Chondrocyte (in vitro differentiated cells): ENCODE measurements at regions not wholly inside any gene's neighbourhood (a gene's known extent, or its start where the extent isn't known, plus 50 kb on each side); places are given as distances from the start of the nearest gene placed in this dataset.

Experiments used
- DNase-seq: peaks from one replicate; pipeline ENCODE4 v3.0.0; 2021; ENCODE audit warnings: mixed read lengths, low spot score
- H3K27ac Mint-ChIP-seq: one replicate; pipeline ENCODE4 v1.8.0; 2021; ENCODE audit warnings: mild to moderate bottlenecking, moderate library complexity, mixed read lengths; ENCODE audit not compliant: unreplicated experiment
- H3K27me3 Mint-ChIP-seq: 2 replicates; pipeline ENCODE4 v1.8.0; 2021; ENCODE audit warnings: low read depth, mixed read lengths
- H3K36me3 Mint-ChIP-seq: 2 replicates; pipeline ENCODE4 v1.8.0; 2021; ENCODE audit warnings: low read depth, mixed read lengths
- H3K4me1 Mint-ChIP-seq: 2 replicates; pipeline ENCODE4 v1.8.0; 2021; ENCODE audit warnings: low read depth, mild to moderate bottlenecking, mixed read lengths
- H3K4me3 Mint-ChIP-seq: one replicate; pipeline ENCODE4 v1.8.0; 2021; ENCODE audit warnings: mild to moderate bottlenecking, moderate library complexity, mixed read lengths; ENCODE audit not compliant: unreplicated experiment
- H3K9me3 Mint-ChIP-seq: 2 replicates; pipeline ENCODE4 v1.8.0; 2021; ENCODE audit warnings: low read depth, mixed read lengths
- CTCF ChIP-seq: fragments of 200-600 bp; sonication (generic); IDR thresholded peaks from 2 replicates; pipeline ENCODE4 v1.5.0; 2021; ENCODE audit warnings: antibody characterized with exemption, mild to moderate bottlenecking, moderate library complexity

GRCh38 chr3:194212161-194212844 lies 76.4 kb downstream of the HES1 start:
- H3K9me3 Mint-ChIP-seq, result no peaks in the 10 kb centered on the region
- H3K4me3 Mint-ChIP-seq, result no peak overlapping the region
- no peak for DNase-seq
- H3K27me3 Mint-ChIP-seq, result peaks cover 39% of the 10 kb centered on the region
- TF ChIP-seq CTCF, result no peak
- no peaks in the 10 kb centered on the region for H3K4me1 Mint-ChIP-seq
- H3K27ac Mint-ChIP-seq, result no peak overlapping the region
- H3K36me3 Mint-ChIP-seq, result no peaks in the 10 kb centered on the region

- no peaks in the 10 kb centered on the region for H3K36me3 Mint-ChIP-seq
- H3K4me1 Mint-ChIP-seq, result no peaks in the 10 kb centered on the region
- peaks cover 42% of the 10 kb centered on the region for H3K27me3 Mint-ChIP-seq
- H3K27ac Mint-ChIP-seq, result no peak overlapping the region
- no peaks in the 10 kb centered on the region for H3K9me3 Mint-ChIP-seq
- no peak for TF ChIP-seq CTCF
- no peak for DNase-seq
- H3K4me3 Mint-ChIP-seq, result no peak overlapping the region
These were observed 76.9 kb downstream of the HES1 start for GRCh38 chr3:194212845-194213331.

DNA sequence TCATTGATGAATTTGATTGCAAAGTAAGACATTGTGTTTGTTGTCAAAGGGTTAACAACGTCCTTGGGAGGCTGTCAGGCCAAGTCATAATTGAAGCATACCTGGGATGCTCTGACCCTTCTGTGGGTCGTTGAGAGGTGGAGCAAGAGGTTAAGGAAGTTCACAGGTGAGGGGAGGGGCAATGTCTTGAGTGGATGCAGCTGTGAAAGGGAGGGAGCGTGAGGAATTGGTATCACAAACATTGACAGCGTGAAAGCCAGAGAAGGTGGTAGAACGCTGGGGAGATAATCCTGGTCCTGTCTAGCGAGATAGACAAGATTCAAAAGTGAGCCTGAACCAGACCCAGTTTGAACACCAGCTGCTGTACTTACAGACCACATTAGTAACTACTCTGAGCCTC lies 79.4 kb downstream of the HES1 start:
- TF ChIP-seq CTCF, result no peak
- H3K27ac Mint-ChIP-seq, result no peak overlapping the region
- H3K36me3 Mint-ChIP-seq, result peaks cover 2% of the 10 kb centered on the region
- H3K9me3 Mint-ChIP-seq, result no peaks in the 10 kb centered on the region
- H3K4me1 Mint-ChIP-seq, result no peaks in the 10 kb centered on the region
- H3K27me3 Mint-ChIP-seq, result peaks cover 64% of the 10 kb centered on the region
- DNase-seq, result no peak
- H3K4me3 Mint-ChIP-seq, result no peak overlapping the region

- no peak for DNase-seq
- Mint-ChIP-seq H3K4me1 (no peaks in the 10 kb centered on the region), H3K36me3 (peaks cover 2% of the 10 kb centered on the region), H3K4me3 (no peak overlapping the region), H3K27me3 (peaks cover 73% of the 10 kb centered on the region), H3K27ac (no peak overlapping the region), H3K9me3 (no peaks in the 10 kb centered on the region)
- TF ChIP-seq CTCF, result no peak
These were observed 82.9 kb downstream of the HES1 start for GRCh38 chr3:194218646-194219453.

GRCh38 chr3:194219826-194220410 lies 84.0 kb downstream of the HES1 start:
- no peak for TF ChIP-seq CTCF
- no peak for DNase-seq
- Mint-ChIP-seq H3K27me3 (peaks cover 74% of the 10 kb centered on the region), H3K27ac (no peak overlapping the region), H3K9me3 (no peaks in the 10 kb centered on the region), H3K4me3 (no peak overlapping the region), H3K4me1 (peaks cover 5% of the 10 kb centered on the region), H3K36me3 (peaks cover 3% of the 10 kb centered on the region)
